H9 (cell line): ENCODE measurements at regions not wholly inside any gene's neighbourhood (a gene's known extent, or its start where the extent isn't known, plus 50 kb on each side); places are given as distances from the start of the nearest gene placed in this dataset.
A peak's percentile ranks its signal among the peaks of the same experiment; 100 is the strongest.

Experiments
- DNase-seq: peaks from one replicate; pipeline ENCODE4 v3.0.0-alpha.2; 2017
- H2AFZ ChIP-seq: one replicate; pipeline ENCODE4 v1.6.1; 2013; ENCODE audit warnings: mild to moderate bottlenecking, low read length, control low read depth, moderate library complexity
- H2AK5ac ChIP-seq: 2 replicates; pipeline ENCODE4 v1.6.1; 2013; ENCODE audit warnings: low read length, control low read depth, mixed read lengths; ENCODE audit not compliant: insufficient read length
- H2BK120ac ChIP-seq: one replicate; pipeline ENCODE4 v1.6.1; 2013; ENCODE audit warnings: low read depth, mild to moderate bottlenecking, low read length, control low read depth, inconsistent platforms; ENCODE audit not compliant: poor library complexity, severe bottlenecking
- H2BK12ac ChIP-seq: 2 replicates; pipeline ENCODE4 v1.6.1; 2013; ENCODE audit warnings: low read length, control low read depth, mixed read lengths, low read depth; ENCODE audit not compliant: insufficient read length
- H2BK15ac ChIP-seq: 2 replicates; pipeline ENCODE4 v1.6.1; 2013; ENCODE audit warnings: low read depth, low read length, control low read depth
- H2BK20ac ChIP-seq: one replicate; pipeline ENCODE4 v1.6.1; 2013; ENCODE audit warnings: low read depth, mild to moderate bottlenecking, low read length, control low read depth, inconsistent platforms; ENCODE audit not compliant: poor library complexity, severe bottlenecking
- H2BK5ac ChIP-seq: 2 replicates; pipeline ENCODE4 v1.6.1; 2013; ENCODE audit warnings: low read length, control low read depth, mixed read lengths; ENCODE audit not compliant: insufficient read length
- H3K14ac ChIP-seq: 2 replicates; pipeline ENCODE4 v1.6.1; 2013; ENCODE audit warnings: low read length, control low read depth; ENCODE audit not compliant: insufficient read depth
- H3K18ac ChIP-seq: 2 replicates; pipeline ENCODE4 v1.6.1; 2013; ENCODE audit warnings: low read depth, mild to moderate bottlenecking, mixed read lengths, low read length, control low read depth; ENCODE audit not compliant: insufficient read length
- H3K23ac ChIP-seq: 2 replicates; pipeline ENCODE4 v1.6.1; 2013; ENCODE audit warnings: low read length, control low read depth, mixed read lengths, low read depth; ENCODE audit not compliant: insufficient read length
- H3K23me2 ChIP-seq: 2 replicates; pipeline ENCODE4 v1.6.1; 2013; ENCODE audit warnings: low read depth, mild to moderate bottlenecking, mixed read lengths, low read length, control low read depth; ENCODE audit not compliant: insufficient read length, poor library complexity, severe bottlenecking
- H3K27ac ChIP-seq: 2 replicates; pipeline ENCODE4 v1.5.1; 2013; ENCODE audit warnings: low read length, control low read depth, mixed read lengths, low read depth; ENCODE audit not compliant: insufficient read length
- H3K27me3 ChIP-seq: 2 replicates; pipeline ENCODE4 v1.6.1; 2013; ENCODE audit warnings: low read length, control low read depth, inconsistent platforms; ENCODE audit not compliant: insufficient read depth
- H3K4ac ChIP-seq: 2 replicates; pipeline ENCODE4 v1.6.1; 2013; ENCODE audit warnings: low read depth, mild to moderate bottlenecking, control low read depth, inconsistent platforms, low read length, moderate library complexity
- H3K4me1 ChIP-seq: 2 replicates; pipeline ENCODE4 v1.6.1; 2013; ENCODE audit warnings: low read length, control low read depth, inconsistent platforms; ENCODE audit not compliant: insufficient read depth
- H3K4me2 ChIP-seq: 2 replicates; pipeline ENCODE4 v1.6.1; 2013; ENCODE audit warnings: low read length, control low read depth, mixed read lengths; ENCODE audit not compliant: insufficient read length, insufficient read depth
- H3K56ac ChIP-seq: 2 replicates; pipeline ENCODE4 v1.6.1; 2013; ENCODE audit warnings: low read depth, mild to moderate bottlenecking, mixed read lengths, low read length, control low read depth; ENCODE audit not compliant: insufficient read length
- H3K79me1 ChIP-seq: 2 replicates; pipeline ENCODE4 v1.6.1; 2013; ENCODE audit warnings: low read depth, mild to moderate bottlenecking, moderate library complexity, low read length, control low read depth, inconsistent platforms; ENCODE audit not compliant: insufficient read depth, poor library complexity, severe bottlenecking
- H3K79me2 ChIP-seq: 2 replicates; pipeline ENCODE4 v1.6.1; 2013; ENCODE audit warnings: low read length, control low read depth, inconsistent platforms; ENCODE audit not compliant: insufficient read depth
- H3K9ac ChIP-seq: 2 replicates; pipeline ENCODE4 v1.6.1; 2013; ENCODE audit warnings: low read length, control low read depth, mixed read lengths; ENCODE audit not compliant: insufficient read length; ENCODE audit errors: extremely low read depth
- H3K9me3 ChIP-seq: one replicate; pipeline ENCODE4 v1.6.1; 2013; ENCODE audit warnings: low read depth, low read length, inconsistent platforms; ENCODE audit not compliant: control insufficient read depth
- H3T11ph ChIP-seq: one replicate; pipeline ENCODE4 v1.6.1; 2013; ENCODE audit warnings: mild to moderate bottlenecking, low read length, control low read depth, inconsistent platforms
- H4K20me1 ChIP-seq: one replicate; pipeline ENCODE4 v1.6.1; 2013; ENCODE audit not compliant: control insufficient read depth, insufficient read length, insufficient read depth
- H4K5ac ChIP-seq: 2 replicates; pipeline ENCODE4 v1.6.1; 2013; ENCODE audit warnings: low read depth, mild to moderate bottlenecking, mixed read lengths, low read length, control low read depth; ENCODE audit not compliant: insufficient read length
- H4K8ac ChIP-seq: replicated peaks from 2 replicates; pipeline ENCODE4 v1.6.1; 2013; ENCODE audit warnings: low read length, control low read depth, mixed read lengths, low read depth; ENCODE audit not compliant: insufficient read length
- H4K91ac ChIP-seq: 2 replicates; pipeline ENCODE4 v1.6.1; 2013; ENCODE audit warnings: low read depth, mild to moderate bottlenecking, moderate library complexity, mixed read lengths, low read length, control low read depth; ENCODE audit not compliant: insufficient read length
- H3K27ac Mint-ChIP-seq, 3 experiments: 2 replicates in 2 of 3; 3 replicates in 1 of 3; pipeline ENCODE4 v1.8.0; 2020 to 2021; ENCODE audit warnings: mixed read lengths in 3 of 3, mild to moderate bottlenecking in 1 of 3, moderate library complexity in 1 of 3
- H3K27me3 Mint-ChIP-seq: 2 replicates; pipeline ENCODE4 v1.8.0; 2021; ENCODE audit warnings: low read depth, mild to moderate bottlenecking, moderate library complexity, mixed read lengths
- H3K36me3 Mint-ChIP-seq, 3 experiments: 2 replicates in 2 of 3; 3 replicates in 1 of 3; pipeline ENCODE4 v1.8.0; 2020 to 2021; ENCODE audit warnings: low read depth in 3 of 3, mixed read lengths in 3 of 3; ENCODE audit not compliant: insufficient read depth in 1 of 3
- H3K4me1 Mint-ChIP-seq, 2 experiments: 2 replicates each; pipeline ENCODE4 v1.8.0; 2020; ENCODE audit warnings: mixed read lengths in 2 of 2
- H3K4me3 Mint-ChIP-seq, 2 experiments: 2 replicates in 1 of 2; 3 replicates in 1 of 2; pipeline ENCODE4 v1.8.0; 2020 to 2021; ENCODE audit warnings: mild to moderate bottlenecking in 2 of 2, mixed read lengths in 2 of 2, moderate library complexity in 1 of 2
- H3K9me3 Mint-ChIP-seq, 2 experiments: 2 replicates in 1 of 2; 3 replicates in 1 of 2; pipeline ENCODE4 v1.8.0; 2020; ENCODE audit warnings: mild to moderate bottlenecking in 2 of 2, mixed read lengths in 2 of 2, moderate library complexity in 1 of 2
- WGBS: extraction: QIAGEN DNeasy Blood & Tissue Kit; methylation state at CpG from one replicate; pipeline ENCODE4 v1.1.7; 2013; ENCODE audit warnings: missing lambda C conversion rate, low lambda C conversion rate, mixed read lengths; ENCODE audit not compliant: insufficient read length; ENCODE audit errors: extremely low coverage; 5-methylcytosine and 5-hydroxymethylcytosine counted together
- TF ChIP-seq, protein P1 (sequence below): fragments of 200-600 bp; sonication (generic); conservative IDR thresholded peaks from 3 replicates; pipeline ENCODE4 v1.8.0; 2021; ENCODE audit warnings: antibody characterized with exemption, mild to moderate bottlenecking

DNA sequence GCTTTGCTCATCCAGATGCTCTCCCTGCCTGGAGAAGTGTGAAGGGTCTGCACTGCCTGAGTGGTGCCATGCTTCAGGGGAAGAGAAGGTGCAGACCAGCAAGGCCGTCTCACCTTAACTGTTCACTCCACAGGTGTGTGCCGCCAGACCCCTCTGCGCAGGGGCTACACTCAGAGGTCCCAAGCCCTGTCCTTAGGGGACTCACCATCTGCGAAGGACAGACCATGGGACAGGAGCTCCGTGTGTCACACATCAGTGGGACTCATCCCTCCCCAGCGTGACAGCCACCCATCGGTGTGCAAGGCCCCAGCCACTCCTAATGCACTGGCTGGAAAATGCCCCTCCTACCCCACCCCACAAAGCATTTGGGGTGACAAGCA, 142.9 kb downstream of the OLFM1 start:
- Histone ChIP-seq H3K79me2 (no peaks in the 10 kb centered on the region), H4K91ac (no peak overlapping the region), H3K23me2 (no peaks in the 10 kb centered on the region), H3K14ac (no peak overlapping the region; the same call in 1 of the 2 replicates), H3T11ph (no peak overlapping the region), H3K23ac (no peak overlapping the region), H3K79me1 (no peaks in the 10 kb centered on the region), H3K4me2 (no peak overlapping the region), H2AK5ac (no peak overlapping the region), H2BK120ac (no peak overlapping the region), H3K9ac (no peak overlapping the region), H3K4ac (no peak overlapping the region), H4K5ac (no peak overlapping the region), H2AFZ (no peak overlapping the region), H2BK12ac (no peak overlapping the region), H3K9me3 (no peaks in the 10 kb centered on the region), H2BK15ac (no peak overlapping the region), H2BK5ac (no peak overlapping the region), H4K8ac (no peak overlapping the region), H3K4me1 (no peaks in the 10 kb centered on the region), H3K27ac (no peak overlapping the region), H3K27me3 (no peaks in the 10 kb centered on the region), H4K20me1 (no peaks in the 10 kb centered on the region), H2BK20ac (no peak overlapping the region), H3K56ac (no peak overlapping the region), H3K18ac (no peak overlapping the region)
- WGBS, result no CpG with 5 or more reads among the region's 7 CpGs
- TF ChIP-seq, protein P1, sequence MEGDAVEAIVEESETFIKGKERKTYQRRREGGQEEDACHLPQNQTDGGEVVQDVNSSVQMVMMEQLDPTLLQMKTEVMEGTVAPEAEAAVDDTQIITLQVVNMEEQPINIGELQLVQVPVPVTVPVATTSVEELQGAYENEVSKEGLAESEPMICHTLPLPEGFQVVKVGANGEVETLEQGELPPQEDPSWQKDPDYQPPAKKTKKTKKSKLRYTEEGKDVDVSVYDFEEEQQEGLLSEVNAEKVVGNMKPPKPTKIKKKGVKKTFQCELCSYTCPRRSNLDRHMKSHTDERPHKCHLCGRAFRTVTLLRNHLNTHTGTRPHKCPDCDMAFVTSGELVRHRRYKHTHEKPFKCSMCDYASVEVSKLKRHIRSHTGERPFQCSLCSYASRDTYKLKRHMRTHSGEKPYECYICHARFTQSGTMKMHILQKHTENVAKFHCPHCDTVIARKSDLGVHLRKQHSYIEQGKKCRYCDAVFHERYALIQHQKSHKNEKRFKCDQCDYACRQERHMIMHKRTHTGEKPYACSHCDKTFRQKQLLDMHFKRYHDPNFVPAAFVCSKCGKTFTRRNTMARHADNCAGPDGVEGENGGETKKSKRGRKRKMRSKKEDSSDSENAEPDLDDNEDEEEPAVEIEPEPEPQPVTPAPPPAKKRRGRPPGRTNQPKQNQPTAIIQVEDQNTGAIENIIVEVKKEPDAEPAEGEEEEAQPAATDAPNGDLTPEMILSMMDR, result no peak
- DNase-seq, result peak; percentile 17
- no peaks in the 10 kb centered on the region for H3K36me3 Mint-ChIP-seq
- H3K27ac Mint-ChIP-seq, result no peak overlapping the region
- peaks cover 8% of the 10 kb centered on the region for H3K27me3 Mint-ChIP-seq
- peaks cover 3 to 5% of the 10 kb centered on the region in 2 experiments for H3K4me1 Mint-ChIP-seq
- no peak overlapping the region for H3K4me3 Mint-ChIP-seq
- 0 out of 5 replicates have a peak, but pooled peaks cover 0 to 3% of the 10 kb centered on the region in 2 experiments for H3K9me3 Mint-ChIP-seq
